Activated naive CD4-positive, alpha-beta T cell treated with anti-CD3 and anti-CD28 coated beads, Interleukin-2, amount 50 U/mL, for 16 hours (primary cell): ENCODE measurements at regions not wholly inside any gene's neighbourhood (a gene's known extent, or its start where the extent isn't known, plus 50 kb on each side); places are given as distances from the start of the nearest gene placed in this dataset.

Experiments used
- DNase-seq: peaks from one replicate; pipeline ENCODE4 v3.0.0-alpha.2; 2020

DNA sequence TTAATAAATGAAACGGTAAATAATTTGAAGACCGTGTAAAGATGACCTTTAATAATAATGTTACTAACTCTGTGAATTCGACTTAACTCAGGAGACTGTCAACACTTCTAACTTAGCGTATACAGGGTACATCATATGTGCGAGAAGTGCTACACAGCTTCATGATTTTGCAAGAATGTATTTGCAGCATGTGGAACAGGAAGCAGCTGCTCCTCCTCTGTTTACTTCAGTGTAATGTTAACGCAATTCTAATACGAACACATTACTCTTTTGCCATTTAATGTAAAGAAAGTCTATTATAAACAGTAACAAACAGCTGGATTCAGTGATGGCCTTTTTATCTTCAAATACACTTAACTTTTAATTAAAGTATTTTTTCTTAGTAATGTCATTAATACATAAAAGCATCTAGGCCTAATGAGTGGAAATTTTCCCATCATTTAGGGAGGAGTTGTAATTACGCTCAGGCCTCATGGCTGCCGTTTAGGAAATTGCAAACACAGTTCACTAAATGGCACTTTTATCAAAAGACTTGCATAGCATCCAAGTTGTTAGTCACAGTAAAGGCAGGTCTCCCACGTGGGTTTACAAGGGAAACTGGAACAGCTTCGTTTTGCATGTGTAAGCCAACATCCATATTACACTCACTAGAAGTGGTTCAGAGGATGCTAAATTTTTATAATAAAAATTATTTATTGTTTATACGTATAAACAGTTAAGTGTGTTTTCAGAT is 635.7 kb downstream of the FBXO15 start:
- DNase-seq = no peak

DNA sequence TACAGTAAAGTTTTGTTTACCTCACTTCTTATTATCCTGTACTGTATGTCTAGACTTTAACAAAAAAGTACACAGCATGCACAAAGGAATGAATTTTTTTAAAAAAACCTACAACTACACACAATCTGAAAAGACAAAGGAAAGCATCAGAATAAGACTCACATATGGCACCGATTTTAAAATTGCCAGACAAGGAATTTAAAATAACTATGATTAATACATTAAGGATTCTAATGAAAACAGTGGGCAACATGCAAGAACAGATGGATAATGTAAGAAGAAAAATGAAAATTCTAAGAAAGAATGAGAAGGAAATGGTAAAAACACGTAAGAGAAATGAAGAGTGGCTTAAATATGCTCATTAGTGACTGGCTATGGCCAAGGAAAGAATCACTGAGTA is 638.2 kb downstream of the FBXO15 start:
- no peak for DNase-seq

DNA sequence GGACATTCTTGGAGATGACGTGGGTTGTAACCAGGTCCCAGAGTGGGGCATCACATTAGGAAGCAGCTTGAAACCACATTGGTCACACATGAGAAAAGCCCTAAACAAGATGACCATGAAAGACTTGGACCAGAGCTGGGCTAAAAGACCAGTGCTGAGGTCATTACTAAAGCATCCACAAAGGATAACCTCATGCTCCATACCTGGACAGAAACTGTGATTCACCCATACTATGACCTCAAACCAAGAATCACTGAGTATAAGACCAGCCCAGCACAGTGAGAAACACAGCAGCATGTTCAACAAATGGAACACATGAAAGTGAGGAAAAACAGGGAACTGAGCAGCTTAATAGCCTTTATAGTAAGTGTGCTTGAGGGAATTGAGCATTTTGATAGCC is 635.5 kb upstream of the NETO1 start:
- DNase-seq = no peak

DNA sequence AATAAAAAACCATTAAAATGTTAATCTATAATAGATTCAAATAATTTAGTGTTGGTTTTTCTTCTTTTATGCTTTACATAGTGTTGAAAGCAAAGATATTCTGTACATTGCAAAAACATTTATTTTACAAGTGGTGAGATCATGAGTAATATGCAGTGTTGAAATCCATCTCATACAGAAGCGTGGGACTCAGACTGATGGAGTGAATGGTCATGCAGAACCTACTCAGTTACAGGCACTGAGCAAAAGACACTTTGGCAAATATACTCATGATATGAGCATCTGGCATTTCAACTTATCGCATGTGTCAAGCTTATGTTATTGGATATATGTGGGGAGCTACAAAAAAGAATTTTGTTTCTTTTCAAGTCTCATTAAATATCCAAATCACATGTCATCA is 620.2 kb upstream of the NETO1 start:
- no peak for DNase-seq

DNA sequence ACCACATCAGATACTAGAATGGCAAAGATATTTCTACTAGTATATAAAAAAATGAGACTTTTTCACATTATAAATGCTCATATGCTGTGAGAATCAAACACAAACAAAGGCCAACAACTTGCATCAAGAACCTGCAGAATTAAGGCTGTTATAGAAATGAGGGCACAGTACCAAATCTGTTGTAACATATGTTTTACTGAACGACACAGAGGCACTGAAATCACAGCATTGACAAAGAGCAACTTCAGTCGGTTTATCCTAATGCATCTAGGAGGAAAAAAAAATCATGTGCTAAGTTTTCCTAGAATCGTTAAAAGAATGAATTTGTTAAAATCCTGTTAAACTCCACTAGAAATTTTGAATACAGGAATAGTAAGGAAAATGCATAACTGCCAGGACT is 617.4 kb upstream of the NETO1 start:
- DNase-seq = no peak

DNA sequence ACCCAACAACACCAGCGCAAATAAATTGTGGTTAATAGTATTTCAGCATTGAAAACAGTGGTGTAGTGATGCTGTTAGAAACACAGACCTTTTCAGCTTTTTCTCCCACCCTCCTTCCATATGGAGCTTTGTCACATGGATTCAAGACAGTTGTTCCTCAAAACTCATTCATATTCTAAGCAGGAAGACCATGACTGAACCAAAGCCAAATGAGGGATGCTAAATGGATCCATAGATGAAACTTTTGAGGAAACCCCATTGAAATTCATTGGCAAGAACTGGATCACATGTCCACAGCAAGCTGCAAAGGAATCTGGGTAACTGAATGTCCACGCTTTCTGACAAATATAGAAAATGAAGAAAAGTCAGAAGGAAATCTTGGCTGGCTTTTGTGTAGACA is 615.1 kb upstream of the NETO1 start:
- DNase-seq = no peak

DNA sequence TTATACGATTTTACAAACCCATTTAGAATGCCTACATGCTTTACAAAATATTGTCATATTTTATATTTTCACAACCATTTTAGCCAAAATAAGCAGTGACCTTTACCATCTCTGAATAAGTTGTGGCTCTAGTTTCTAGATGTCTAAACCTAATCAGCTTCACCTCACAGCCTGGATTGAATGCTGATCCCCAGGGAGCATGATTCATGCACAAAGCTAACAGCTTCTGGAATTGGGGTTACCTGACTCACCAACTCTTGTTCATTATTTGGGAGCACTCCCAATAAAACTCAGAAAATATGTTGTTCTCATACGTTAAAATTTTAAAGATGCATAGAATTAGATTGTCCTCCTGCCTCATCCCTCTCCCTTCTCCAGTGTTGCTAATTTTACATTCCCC is 611.7 kb upstream of the NETO1 start:
- DNase-seq = no peak

DNA sequence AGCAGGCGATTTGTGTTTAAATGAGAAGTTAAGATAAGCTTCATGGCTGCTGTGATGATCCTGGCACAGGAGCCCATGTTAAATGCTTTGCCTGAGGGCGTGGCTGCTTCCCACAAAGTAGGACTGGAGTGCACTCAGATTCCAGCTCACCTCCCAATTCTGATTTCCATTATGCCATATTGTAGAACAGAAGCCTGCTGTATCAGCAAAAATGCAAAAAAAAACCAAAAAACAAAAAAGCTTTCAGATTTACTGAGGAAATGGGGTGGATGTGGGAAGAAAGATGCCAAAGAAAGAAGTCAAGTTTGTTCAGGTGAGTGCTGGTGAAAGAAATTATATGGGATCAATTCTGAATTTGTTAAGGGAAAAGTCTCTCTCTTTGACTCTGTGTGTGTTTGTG is 610.4 kb upstream of the NETO1 start:
- DNase-seq = no peak

DNA sequence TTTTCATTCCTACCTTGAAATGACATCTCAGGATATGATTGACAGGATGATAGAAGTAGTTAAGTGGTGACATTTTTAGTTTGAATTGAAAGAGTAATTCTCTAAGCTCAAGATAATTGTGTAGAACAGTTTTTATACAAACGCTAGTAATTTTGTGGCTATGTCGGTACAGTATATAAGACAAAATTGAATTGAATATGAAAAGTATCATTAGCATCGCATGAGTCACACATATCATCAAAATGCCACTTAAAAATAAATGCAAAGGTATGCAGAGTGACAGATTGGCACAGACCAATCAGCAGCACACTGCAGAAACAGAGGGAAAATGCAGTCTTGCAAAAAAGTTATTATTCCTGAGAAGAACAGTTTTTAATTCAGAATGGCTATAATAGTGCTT is 608.2 kb upstream of the NETO1 start:
- no peak for DNase-seq

DNA sequence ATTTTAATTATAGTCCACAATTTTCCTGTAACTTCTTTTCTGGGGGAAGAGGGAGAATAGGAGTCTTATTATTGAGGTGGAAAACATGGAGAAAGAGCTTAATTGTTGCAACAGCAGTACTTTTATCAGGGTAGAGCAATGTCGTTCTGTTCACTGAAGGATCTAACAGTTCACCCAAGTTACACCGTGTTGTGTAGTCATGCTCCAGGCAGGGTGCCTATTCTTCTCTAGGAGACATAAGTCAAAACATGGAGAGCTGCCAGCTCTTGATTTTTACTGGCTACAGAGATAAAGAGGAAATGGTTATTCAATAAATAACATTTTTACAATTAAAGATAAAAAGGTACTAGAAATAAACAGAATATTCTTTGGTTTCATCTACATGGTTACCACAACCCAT is 594.3 kb upstream of the NETO1 start:
- DNase-seq = no peak

DNA sequence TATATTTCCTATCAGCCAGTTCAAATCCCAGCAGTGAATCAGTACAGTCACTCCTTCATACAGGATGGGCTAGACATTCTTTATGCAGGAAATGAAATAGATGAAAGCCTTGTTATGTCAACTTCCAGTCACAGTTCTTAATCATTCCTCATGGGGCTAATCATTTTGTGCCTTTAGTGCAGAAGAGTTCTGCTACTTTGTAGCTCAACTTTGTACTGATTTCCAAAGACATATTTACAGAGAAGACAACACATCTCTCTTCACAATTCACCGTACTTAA is 593.9 kb upstream of the NETO1 start:
- no peak for DNase-seq

DNA sequence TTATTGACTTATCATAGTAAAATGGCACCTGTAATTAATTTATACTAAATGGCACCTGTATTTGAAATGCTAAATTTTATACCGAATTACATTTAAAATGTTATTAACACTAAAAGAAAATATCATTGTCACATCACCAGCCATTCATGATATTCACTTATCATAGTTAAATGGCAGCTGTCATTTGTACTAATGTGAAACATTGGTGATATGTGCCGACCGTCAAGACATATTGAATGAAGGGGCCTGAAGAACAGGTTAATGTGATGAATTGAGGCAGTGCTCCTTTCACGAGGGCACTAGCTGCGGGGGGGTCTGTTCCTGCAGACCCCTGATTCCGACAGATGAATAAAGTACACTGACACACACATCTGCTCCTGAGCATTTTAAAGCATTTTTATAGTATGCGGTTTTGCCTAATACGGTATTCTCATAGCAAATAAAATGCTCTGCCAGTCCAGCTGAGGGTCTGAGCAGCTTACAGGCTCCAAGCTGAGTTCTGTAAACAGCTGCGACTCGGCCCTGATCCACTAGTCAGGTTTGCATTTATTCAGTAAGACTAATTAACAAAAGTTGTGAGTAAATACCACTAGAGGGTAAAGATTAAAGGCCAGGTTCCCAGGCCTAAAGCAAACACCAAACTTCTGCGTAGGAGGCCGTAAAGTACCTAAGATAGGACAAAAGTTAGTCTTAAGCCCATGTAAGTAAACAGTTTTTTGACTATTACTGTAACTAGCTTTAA is 593.4 kb upstream of the NETO1 start:
- DNase-seq = no peak

DNA sequence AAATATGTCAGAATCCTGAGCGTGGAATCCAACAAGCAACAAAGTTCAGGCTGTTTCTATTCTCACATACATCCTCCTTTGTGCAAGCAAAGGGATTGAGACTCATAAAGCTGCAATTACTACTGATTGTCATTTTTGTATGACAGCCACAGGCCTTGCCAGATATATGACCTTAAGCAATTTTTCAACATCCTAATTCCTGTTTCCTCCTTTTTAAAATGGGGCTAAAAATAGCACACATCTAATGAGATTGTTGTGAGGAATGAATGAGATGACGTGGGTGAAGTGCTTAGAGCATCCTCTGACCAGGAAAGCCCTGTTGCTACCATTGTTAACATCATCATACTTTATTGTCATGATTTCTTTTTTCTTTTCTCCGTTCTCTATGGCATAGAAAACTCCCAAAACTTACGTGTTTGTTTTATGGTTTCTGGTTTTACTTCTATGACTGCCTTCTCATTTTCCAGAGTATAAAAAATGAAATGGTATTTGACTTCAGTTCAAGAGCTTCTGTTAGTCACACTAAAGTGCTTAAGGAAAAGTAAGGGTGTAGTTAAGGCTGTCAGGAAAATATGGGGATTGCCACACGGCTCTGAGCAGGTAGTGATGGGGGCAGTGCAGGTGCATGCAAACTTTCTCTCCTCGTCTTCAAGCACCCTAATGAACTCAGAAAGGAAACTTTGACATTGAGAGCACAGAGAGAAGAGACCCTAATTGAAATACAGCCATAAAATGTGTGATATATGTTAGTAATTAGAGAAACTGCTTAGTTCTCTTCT is 590.6 kb upstream of the NETO1 start:
- DNase-seq = no peak

DNA sequence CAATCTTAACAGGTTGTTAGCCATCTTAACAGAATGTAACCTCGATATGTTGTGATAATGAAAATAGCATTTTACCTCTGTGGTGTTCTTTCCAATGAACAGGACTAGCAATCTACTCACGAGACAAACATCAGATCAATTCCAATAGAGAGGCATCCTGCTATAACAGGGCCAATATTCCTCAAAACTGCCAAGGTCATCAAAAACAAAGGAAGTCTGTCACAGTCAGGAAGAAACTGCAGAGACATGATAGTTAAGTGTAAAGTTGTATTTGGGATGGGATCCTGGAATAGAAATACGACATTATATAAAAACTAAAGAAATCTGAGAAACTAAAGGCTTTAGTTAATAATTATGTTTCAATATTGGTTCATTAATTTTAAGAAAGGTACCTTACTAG is 588.9 kb upstream of the NETO1 start:
- DNase-seq = no peak

DNA sequence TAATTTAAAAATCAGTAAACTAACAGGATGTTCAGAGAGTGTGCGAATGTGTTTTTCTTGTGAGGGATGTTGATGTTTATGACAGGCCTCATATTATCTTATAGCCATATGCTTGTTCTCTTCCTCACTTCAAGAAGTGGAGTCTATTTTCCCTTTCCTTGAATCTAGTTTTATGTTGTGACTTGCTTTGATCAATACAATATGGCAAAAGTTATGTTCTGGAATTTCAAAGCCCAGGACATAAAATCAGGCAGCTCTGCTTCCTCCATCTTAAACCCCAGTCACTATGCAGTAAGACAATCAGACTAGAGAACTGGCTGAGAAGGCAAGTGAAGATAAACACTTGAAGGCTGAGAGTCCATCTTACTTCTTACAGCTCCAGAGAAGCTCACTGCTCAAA is 585.1 kb upstream of the NETO1 start:
- DNase-seq = no peak

DNA sequence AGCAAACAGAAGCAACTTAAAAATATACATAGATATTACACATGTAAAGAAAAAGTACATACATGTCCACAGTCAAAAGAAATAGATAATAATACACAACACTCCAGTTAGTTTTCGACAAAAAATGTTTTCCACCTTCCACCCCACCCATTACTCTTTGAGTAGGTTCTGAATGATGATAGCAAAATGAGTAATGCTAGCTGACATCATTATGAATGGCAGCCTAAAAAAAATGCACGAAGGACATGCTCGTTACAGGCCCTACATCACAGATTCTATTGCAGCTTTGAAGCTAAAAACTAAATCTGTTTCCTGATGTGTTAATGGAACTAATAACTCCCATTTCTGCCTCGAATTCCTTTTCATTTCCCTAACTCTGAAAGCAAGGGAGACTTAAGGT is 578.7 kb upstream of the NETO1 start:
- no peak for DNase-seq

DNA sequence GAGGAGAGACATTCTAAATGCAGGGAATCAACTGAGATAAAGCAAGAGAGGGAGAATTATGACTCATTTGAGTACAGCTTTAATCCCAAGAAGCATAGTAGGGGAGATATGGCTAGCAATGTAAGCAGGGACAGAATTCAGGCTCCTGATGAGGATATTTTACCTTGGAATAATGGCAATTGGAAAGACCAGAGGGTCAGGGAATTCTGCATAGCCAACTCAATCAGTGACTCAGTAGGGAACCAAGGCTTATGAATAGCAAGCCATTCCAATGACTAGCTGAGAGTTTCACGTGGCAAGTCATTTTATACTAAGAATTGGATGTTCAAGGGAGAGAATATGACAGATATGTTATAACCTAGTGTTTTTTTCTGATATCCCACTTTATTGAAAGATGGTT is 563.8 kb upstream of the NETO1 start:
- DNase-seq = no peak

DNA sequence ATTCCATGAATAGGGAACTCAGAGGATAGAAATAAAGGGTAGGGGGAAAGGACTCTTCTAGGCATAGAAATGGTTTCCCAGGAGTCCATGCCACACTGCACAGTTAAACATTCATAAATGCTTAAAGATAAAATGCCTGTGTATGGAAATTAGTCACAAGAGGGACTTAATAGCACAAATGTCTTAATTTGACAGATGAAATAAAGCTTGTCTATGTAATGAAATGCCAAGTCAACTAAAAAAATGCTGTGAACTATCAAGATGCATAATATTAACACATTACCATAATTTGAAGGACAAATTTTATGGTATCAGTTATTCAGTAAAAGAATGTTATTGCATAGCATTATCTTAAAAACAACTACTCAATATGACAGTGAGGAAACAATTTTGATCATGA is 553.2 kb upstream of the NETO1 start:
- DNase-seq = no peak

DNA sequence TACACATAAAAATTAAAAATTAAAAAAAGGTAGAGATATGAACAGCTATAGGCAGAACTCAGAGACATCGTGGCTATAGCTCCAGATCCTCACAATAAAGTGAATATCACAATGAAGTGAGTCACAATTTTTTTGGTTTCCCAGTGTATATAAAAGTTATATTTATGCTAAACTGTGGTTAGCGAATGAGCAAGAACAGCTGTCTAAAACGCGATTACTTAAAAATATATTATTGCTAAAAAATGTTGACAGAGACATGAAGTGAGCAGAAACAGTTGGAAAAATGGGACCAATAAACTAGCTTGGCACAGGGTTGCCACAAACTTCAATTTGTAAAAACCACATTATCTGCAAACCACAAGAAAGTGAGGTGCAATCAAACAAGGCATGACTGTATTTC is 551.7 kb upstream of the NETO1 start:
- no peak for DNase-seq

DNA sequence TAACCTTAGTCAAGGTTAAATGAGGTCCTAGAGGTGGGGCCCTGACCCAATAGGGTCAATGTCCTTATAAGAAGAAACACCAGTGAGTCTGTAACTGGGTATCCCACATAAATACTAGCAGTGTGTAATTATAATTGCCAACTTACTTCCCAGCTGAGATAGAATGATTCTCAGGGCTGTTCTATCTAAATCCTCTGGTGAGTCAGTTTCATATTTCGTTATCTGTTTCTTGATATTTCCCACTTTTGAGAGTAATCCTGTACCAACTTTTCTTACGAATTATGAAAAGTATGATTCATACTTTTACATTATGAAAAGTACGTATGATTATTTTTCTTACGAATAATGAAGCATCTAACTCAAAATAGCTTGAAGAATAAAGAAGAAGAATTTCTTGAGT is 546.8 kb upstream of the NETO1 start:
- DNase-seq = no peak

DNA sequence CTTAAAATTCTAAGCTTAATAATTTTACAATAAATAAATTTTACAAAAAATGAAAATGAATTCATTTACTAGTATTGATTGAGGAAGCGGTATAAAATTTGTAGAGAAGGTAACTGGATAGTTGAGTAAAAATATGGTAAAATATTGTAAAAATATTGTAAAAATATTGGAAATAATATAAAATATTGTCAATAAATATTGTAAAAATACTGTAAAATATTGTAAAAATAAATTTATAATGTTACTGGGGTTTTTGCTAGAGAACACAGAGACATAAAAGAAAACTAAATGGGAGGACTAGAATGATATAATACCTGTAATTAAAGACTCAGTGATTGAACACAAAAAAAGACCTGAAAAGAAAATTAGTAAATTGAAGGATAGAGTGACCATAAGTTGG is 546.3 kb upstream of the NETO1 start:
- no peak for DNase-seq

DNA sequence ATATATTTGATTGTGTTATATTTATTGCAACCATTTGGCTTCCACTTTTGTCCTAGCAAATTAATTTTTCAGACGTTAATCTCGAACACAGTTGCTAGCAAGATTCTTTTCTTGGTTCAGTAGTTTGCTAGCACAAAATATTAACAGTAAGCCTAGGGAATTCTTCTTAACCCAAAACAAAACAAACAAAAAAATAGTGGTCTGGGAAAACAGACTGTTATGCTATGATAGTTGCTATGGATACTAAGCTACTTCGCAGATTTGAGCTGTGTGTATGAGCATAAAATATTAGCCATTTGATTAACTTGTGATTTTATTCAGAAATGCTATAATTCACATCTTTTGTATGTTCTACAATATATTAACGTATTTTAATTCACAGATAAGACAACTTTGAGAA is 541.5 kb upstream of the NETO1 start:
- DNase-seq = no peak

DNA sequence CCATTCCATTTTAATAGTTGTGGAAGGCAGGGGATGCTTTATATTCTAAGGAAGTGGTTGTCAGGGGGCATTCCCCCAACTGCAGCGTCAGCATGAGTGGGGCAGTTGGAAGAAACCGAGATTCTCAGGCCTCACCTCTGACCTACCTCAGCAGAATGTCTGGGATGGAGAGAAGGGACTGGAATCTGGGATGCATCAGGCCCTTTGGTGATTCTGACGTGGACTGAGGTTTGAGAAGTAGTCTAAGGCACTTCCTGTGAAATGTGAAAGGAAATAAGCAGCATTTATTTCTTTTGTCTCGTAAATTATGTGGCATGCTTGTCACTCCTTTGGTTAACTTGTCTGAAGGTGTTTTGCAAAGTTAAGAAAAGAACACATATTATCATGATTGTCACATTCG is 540.7 kb upstream of the NETO1 start:
- no peak for DNase-seq

DNA sequence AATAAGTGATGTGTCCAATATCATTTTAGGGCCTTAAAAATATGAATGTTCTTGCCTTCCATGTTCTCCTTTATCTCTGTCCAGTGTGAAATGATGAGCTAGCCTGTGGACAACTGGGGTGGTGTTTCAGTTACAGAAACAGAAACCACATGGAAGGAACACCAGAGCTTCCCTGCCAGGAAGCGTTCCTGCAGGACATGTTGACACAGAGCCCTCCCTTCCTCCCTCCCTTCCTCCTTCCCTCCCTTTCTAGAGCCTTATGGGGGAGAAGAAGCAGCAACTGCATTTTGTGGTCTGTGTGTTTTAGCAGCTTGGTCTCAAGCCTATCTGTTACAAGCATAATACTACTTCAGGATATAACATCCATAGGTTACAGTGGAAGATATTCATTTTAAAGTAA is 539.7 kb upstream of the NETO1 start:
- no peak for DNase-seq

DNA sequence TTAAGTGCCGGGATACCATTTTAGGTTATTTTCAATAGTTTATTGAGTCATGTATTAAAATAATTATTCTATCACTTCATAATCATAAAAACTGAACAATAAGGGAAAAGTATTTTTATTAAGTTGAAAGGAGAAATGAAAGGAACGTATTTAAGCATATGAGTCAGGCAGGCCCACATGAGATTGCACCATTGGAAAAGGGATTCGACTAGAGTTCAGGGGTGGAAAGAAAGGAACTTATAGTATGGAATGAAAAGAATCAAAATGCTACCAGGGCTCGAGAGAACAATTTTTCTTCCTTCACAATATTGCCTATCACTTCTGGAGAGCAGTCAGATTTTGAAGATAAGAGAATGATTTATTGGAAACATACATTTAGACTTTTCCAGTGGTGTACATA is 516.5 kb upstream of the NETO1 start:
- DNase-seq = no peak
